NOMO-1 treated with dmso at 0.1 percent for 144 hours (cell line): ENCODE measurements at regions not wholly inside any gene's neighbourhood (a gene's known extent, or its start where the extent isn't known, plus 50 kb on each side); places are given as distances from the start of the nearest gene placed in this dataset.
A peak's percentile ranks its signal among the peaks of the same experiment; 100 is the strongest.

Experiments
- DNase-seq: peaks from one replicate; lab custom pipeline; 2025; ENCODE audit not compliant: unreplicated experiment; lab: John Stamatoyannopoulos, UW

DNA sequence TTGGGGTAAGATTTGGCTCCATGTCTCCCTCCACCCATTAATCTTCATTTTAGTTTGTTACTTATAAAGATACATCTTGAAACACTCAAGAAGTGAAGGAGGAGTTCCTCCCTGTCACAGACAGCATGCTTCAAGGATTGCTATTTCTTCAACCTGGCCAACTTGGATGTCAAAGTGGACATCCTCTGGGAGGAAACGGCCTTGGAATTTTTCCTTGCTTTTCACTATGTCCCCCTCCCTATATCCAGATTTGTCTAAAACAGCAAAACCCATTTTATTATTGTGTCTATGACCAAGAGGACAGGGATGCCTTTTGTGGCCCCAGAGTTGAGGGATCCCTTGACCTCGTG is 242.9 kb downstream of the LPIN1 start:
- DNase-seq: no peak

DNA sequence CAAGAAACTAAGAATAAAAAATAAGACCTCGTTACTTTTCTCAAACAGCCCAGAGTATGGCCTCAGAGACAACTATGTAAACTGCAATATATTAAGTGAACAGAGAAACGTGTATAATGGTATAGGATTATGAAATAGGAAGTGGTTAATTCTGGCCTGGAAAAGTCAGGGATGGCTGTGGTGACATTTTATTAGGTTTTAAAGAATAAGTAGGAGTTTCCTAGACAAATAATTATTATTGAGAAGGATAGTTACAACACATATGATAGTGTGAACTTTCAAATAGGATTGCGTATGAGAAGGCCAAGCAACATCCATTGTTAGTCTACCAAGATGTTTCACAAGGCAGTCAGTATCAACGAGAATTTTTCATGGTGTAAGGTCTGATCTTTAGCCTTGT is 244.1 kb downstream of the LPIN1 start:
- DNase-seq: peak; percentile 44

DNA sequence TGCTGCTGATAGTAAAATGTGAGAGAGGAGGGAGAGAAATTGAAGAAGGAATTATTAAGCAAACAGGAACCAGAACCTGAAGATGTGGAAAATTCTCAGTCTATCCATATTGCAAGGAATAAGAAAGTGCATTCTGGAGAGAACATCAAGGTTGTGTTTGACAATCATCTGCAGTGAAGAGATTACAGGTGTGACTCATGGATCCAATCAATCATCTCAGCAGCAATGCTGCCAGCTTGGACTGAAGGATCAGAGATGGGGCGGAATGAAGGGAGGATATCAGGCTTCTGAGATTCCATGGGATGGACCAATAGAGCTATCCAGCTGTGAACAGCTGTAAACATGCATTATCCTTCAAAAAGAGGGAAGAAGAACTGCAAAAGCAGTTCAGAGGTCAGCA is 247.3 kb downstream of the LPIN1 start:
- no peak for DNase-seq

DNA sequence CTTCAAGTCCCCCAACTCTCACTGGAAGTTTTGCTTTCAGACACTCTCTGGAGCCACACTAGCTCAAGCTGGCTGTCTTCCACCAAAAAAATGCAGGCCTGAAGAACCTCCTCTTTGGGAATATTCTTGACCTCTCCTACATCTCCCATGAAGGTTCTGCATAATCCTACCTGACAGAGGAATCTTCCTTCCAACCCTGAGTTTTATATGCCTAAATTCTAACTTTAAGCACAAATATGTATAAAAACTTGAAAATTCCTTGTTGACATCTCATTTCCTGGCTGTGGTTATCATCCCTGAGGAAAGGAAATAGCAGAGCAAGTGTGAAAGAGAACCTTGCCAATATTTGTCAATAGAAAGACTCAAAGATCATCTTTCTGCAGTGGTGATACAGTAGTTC is 249.0 kb downstream of the LPIN1 start:
- DNase-seq: no peak

DNA sequence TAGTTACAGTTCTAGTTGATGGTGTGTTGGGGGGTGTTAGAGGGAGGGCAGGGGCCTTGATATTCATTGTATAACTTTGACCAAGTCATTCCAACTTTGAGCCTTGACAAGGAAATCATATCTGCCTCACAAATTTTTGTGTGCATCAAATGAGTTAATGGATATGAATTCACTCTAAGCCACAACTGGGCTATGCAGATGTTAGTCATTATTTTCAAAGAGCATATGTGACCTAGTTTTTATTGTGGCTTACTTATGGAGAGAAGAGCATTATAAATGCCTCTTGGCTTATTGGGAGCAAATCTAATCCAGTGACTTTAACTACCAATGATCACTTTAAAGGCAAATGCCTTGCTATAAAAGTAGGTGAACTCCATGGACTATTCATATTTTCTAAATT is 250.2 kb downstream of the LPIN1 start:
- DNase-seq: no peak

DNA sequence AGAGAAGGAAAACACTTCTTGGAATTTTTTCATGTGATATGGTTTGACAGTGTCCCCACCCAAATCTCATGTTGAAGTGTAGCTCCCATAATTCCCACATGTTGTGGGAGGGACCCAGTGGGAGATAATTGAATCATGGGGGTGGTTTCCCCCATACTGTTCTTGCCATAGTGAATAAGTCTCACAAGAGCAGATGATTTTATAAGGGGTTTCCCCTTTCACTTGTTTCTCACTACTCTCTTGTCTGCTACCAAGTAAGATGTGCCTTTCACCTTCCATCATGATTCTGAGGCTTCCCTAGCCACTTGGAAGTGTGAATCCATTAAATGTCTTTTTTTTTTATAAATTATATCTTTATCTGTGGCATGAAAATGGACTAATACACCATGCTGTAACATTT is 250.7 kb downstream of the LPIN1 start:
- DNase-seq: no peak

DNA sequence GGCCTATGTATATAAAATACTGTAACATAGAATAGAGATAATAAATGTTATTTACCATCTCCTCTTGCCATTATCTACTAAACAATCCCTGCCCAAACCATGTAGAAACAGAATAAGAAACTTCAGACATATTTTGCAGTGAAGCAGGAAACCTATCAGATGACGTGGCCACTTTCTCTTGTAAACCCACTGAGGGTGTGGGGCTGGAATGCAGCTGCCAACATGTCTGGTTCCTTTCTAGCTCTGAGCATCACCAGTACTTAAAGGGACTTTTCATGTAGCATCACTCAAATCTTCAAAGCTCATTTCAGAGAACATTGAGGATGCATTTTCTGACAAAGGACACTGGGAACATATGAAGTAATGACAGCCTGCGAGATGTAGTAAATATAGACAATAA is 251.8 kb downstream of the LPIN1 start:
- DNase-seq: no peak

DNA sequence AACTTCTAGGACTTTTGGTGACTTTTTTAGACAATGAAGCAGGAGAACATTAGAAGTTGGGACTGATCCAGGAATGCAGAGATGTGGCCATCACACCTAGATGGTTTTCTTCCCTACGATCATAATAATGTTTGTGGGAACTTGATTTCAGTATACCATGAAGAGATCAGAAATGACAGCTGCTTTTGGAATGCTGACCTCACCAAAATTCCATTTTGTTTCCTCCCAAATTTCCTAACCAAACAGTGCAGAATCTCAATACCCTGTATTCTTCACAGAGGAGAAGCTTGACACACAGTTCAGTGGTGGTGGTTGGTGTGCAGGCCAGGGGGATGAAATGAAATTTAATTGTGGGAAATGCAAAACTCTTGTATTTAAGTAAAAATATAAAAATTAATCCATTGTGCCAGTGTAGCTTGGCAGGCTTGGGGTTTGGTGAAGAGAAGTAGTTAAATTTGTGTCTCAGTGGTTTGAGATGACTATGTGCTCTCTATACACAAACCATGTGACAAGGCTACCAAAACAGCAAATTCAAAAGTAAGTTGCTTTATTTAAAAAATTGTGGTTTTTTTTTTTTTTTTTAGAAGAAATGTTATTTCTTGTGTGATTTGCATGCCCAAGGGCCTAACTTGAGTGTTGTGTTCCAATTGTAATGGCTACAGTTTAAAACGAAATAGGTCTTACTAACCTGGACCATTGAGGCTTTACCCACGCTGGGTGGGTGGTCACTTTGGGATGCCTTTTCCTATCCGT is 252.4 kb downstream of the LPIN1 start:
- DNase-seq: no peak

DNA sequence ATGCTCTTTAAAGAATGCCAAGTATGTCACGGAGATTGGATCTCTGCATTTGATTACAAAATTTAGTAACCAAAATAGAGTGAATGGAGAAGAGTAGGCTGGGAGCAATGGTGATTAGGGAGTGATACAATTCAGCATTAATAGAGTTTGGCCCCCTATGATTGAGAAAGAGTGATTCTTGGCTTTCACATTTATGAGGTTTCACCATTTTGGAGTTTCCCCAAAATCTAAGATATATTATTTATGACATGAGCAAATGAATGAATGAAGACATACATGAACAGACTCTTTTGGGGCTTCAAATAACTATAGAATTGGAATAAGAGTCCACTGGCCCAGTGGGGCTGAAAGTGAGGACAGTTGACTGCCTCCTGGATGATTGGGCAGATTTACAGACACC is 255.2 kb downstream of the LPIN1 start:
- DNase-seq: no peak

DNA sequence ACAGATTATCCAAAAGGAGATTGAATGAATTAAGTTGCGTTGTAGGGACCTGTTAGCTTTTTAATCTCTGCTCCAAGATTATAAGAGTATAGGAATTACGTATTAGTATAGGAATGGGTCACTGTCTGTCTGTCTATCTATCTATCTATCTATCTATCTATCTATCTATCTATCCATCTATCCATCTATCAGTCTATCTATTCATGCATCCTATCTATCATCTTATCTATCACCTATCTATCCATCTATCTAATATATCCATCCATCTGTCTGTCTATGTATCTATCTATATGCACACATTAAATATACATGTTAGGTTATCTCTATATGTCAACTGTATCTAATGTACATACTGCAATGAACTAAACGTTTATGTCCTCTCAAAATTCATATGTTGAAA is 255.8 kb downstream of the LPIN1 start:
- DNase-seq: no peak

DNA sequence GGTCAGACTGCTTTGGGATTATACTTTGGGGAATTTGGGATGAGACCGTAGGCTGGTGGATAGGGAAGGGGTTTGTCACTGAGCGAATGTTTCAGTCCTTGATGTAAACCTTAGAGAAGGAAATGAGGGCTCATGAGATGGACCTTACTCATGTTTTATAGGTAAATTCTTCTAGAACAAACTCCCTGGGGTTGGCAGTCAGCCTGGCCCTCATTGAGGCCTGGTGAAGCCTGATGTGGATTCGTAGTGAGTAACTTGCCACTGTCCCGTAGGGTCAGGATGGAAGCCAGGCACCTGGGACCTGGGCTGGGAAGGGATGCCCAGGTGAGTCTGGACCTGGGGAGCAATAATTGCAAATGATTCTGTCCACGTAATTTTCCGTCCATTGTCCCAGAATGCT is 258.3 kb downstream of the LPIN1 start:
- DNase-seq: no peak

DNA sequence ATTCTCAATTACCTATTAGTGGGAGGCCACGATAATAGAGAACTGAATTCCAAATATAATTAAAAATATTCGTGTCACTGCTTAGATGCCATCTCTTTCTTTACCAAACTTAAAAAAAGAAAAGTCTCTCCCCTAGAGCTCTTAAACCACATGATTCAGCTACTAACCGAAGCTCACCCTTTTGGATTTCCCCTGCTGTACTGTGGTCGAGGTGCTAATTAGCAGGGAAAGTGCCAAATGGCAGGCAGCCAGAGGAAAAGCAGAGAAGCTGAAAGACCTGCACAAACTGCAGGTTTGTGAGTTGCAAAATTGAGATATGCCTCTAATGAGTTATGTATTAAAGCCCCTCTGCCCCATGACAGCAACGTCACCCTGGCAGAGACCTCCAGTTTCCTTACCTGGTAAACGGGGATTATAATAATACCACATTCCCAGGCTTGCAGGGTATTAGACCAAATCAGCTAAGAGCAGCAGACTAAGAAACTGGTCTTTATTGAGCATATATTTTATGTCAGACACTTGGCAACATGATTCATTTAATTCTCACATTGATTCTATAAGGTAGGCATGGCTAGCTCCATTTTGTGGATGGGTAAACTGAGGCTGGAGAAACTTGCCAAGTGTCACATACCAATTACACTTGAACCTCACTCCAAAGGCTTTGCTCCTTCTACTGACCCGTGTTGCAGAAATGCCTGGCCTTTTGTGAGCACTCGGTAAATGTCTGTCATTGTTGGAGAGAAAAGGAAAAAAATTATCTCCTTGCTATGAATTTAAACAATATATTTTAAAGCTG is 259.7 kb downstream of the LPIN1 start:
- DNase-seq: peak; percentile 16

DNA sequence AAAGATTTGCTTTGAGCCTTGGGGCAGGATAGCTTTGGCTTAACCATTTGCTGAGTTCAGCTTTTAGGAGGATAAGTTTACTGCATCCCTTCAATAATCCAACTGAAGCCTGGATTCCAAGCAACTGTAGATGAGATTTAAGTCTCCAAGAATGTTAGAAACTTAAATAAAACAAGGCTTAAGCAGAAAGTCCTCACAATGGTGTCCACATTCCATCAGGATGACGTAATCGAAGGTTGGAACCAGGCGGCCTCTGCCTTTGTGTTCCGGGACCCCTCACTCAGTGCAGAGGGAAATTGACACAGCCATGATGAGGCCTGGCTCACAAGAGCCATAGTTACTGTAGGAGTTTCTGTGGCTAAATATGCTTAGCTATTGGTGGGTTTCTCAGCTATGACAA is 260.4 kb downstream of the LPIN1 start:
- DNase-seq: no peak

DNA sequence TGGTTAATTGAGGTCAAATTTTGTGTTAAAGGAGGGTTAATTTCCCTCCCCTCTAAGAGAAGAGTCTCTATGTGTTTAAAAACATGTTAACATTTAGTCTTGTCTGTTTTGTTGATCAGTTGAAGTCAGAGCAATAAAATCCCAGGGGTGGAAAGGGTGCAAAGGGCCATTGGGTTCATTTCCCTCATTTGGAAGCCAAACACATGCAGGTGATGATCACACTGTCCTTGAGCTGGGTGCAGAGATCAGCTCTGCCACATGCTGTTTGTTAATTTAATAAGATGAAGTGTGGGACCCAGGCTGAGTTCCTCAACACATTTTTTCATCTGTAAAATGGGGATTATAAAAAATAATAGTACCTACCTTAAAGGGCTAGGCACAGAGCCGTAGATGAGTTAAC is 260.9 kb downstream of the LPIN1 start:
- no peak for DNase-seq

DNA sequence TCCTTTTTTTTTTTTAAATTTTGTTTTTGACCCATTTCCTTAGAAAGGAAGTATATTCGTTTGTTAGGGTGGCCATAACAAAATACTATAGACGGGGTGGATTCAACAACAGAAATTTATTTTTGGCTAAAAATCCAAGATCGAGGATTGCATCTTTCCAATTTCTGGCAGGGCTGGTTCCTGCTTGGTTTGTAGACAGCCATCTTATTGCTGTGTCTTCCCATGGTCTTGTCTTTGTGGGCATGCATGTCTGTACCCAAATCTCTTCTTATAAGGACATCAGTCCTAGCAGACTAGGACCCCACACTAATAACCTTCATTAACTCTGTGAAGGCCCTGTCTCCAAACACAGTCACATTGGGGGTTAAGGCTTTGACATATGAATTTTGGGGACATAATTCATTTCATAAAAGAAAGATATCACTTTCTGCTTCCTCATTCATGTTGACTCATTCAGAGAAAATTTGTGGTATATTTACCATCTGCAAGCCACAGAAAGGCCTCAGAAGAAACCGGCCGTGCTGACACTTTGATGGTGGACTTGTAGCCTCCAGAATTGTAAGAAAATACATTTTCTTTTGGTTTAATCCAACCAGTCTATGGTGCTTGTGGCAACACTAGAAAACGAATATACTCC is 262.1 kb downstream of the LPIN1 start:
- peak; percentile 44 for DNase-seq

DNA sequence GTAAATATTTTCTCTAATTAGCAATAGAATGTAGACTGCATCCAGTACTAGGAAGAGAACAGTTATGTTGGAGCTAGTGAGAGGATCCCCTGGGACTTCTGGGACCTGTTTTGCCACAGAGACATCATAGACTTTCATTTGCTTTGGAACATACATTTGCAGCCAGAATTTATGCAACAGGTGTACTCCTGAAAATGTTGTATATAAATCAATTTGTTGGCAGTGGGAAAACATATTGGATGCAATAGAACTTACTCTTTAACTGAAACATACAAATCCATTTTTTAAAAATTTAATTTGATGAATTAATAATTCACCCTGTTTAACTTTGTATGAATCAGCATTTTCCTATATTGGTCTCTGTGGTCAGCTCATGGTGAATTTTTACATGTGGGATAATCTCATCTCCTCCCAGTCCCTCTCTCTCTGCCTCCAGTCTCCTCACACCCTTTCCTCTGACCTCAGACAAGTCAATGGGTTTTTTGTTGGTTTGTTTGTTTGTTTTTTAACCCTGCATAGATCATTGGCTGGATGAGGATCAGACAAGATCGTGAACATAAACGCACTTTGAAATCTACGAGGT is 263.0 kb downstream of the LPIN1 start:
- no peak for DNase-seq

DNA sequence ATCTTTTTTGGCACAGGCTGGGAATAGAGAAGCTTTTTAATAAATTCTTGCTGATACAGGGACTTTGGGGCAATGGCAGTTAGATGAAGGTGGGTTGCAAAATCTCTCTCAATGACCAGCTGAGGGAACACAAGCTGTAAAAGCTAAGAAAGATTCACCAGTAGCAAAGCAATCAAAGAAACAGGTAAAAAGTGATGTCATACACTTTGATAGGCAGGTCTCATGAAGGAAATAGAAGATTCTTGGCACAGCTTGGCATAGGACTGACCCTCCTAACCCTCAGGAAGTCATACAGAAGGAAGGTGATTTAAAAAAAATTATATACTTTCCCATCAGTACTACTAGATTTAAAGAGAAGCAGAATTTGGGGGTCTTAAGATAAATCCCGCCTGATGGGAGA is 263.6 kb downstream of the LPIN1 start:
- DNase-seq: no peak

DNA sequence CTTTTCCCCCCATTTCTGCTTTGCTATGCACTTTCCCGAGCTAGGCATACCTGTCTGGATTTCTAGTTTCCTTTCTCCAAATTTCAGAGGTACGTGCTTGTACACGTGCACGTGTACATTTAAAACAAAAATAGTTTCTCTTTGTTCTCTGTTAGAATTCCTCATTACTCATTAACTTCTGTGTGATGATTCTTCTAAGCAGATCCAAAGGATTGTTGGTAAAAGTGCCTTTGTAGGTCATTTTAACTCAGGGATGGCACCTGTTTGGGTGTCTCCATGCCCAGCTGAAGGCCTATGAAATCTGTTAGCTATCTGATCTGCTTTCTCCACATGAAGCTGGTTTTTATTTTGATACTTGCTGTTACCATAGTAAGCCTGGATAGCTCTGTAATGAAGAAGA is 264.3 kb downstream of the LPIN1 start:
- DNase-seq: no peak

DNA sequence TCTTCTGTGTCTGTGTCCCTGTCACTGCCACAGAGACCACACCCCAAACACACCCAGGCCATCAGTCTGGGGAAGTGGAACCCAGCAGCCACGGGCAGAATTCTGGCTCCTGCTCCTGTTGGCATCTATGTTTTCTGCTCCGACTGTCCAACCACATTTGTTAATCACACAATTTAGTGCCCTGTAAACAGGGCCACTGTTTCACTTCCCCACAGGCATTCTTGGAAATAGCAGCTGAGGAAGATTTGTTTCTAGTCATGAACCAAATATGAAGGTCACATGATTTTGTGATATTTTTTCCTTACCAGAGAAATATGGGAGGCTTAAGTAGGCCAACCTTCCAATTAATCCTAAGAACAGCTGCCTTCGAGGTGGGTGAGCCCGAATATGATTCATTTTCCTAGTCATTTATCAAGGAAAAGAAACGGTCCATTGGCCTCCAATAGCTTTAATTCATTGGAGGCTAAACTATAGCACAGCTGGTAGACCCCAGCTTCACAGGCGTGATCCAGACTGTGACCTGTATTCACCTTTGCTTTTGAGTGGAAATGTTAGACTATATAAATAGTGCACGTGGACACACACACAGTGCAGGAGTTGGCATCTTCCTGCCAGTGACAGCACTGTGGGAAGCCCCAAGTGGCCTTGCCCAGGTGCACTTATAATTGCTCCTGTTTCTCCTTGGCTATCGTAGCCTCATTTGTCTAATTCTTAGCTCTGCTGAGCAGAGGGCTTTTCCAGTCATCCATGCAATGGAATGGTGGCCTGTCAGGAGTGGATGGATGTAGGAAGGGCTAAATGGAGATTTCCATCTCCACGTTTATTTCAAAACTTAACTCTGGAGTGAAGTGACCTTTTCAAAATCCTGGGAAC is 267.9 kb downstream of the LPIN1 start:
- peak; percentile 57 for DNase-seq

DNA sequence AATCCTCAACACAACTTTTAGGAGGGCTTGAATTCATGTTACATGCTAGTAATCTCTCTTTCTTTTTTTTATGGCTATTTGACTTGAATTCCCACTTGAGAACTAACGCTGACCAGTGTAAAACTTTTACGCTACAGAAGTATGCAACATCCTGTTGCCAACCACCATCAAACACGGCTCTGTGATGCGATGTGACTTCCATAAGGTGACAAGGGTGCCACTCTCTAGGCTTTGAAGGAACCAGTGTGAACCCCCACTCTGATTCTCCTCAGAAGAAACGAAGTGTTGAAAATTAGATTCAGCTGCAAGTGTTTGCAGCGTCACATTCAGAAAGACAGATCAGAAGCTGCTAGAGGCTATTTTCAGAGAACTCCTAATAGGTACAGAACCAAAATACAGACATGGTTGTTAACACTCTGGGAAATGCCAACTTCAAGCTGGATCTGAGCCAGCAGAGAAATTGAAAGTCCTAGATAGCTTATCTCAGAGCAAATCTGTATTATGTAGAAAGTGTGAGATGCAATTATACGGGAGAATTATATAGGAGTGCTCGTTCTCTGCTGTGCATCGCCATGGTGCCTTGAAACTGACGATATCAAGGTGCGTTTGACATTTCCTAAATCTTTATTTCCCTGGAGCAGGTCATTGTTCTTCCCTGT is 271.2 kb downstream of the LPIN1 start:
- DNase-seq: no peak
